SK-N-SH (cell line): ENCODE measurements at regions not wholly inside any gene's neighbourhood (a gene's known extent, or its start where the extent isn't known, plus 50 kb on each side); places are given as distances from the start of the nearest gene placed in this dataset.
A peak's percentile ranks its signal among the peaks of the same experiment; 100 is the strongest.

ENCODE experiments used
- CTCF ChIA-PET: fragments of 300-600, 350-600 bp; formaldehyde crosslinking; extraction: SDS; loops from one replicate; lab custom pipeline; 2021; lab: Yijun Ruan, JAX
- POLR2A ChIA-PET: fragments of 350-600 bp; sonication (Branson Sonifier 250); formaldehyde crosslinking; extraction: SDS; loops from one replicate; lab custom pipeline; 2020; ENCODE audit warnings: antibody characterized with exemption, inconsistent platforms; lab: Yijun Ruan, JAX
- DNase-seq: peaks from one replicate; pipeline ENCODE4 v3.0.0; 2012
- H2AFZ ChIP-seq: fragments of 200-600 bp; sonication (generic); 2 replicates; pipeline ENCODE4 v1.8.1; 2016; ENCODE audit warnings: antibody characterized with exemption, mild to moderate bottlenecking, low read depth
- H3F3A ChIP-seq: fragments of 200-600 bp; sonication (generic); replicated peaks from 2 replicates; pipeline ENCODE3; 2016; ENCODE audit warnings: antibody characterized with exemption, mild to moderate bottlenecking; ENCODE audit not compliant: insufficient read depth
- H3K27ac ChIP-seq, 2 experiments: fragments of 200-500 bp in 1 of 2; fragments of 200-600 bp in 1 of 2; sonication (Bioruptor generic) in 1 of 2; sonication (generic), shearing (Covaris generic) in 1 of 2; 2 replicates each; pipeline versions ENCODE4 v1.5.1 to v1.6.1; 2014 to 2016; ENCODE audit warnings: low read depth in 2 of 2, inconsistent platforms in 1 of 2, low read length in 1 of 2, mild to moderate bottlenecking in 1 of 2, mixed read lengths in 1 of 2
- H3K27me3 ChIP-seq: fragments of 200-600 bp; sonication (generic), shearing (Covaris generic); 2 replicates; pipeline ENCODE4 v1.6.1; 2016; ENCODE audit warnings: mixed run types; ENCODE audit not compliant: insufficient read depth
- H3K36me3 ChIP-seq, 2 experiments: fragments of 200-500 bp in 1 of 2; fragments of 200-600 bp in 1 of 2; sonication (Bioruptor generic) in 1 of 2; sonication (generic) in 1 of 2; replicated peaks in 1 of 2; 2 replicates each; pipeline versions ENCODE3 to v1.5.1; 2014 to 2016; ENCODE audit warnings: low read length in 1 of 2, mild to moderate bottlenecking in 1 of 2; ENCODE audit not compliant: insufficient read depth in 2 of 2, control insufficient read depth in 1 of 2
- H3K4me1 ChIP-seq, 2 experiments: fragments of 200-500 bp in 1 of 2; fragments of 200-600 bp in 1 of 2; sonication (Bioruptor generic) in 1 of 2; sonication (generic), shearing (Covaris generic) in 1 of 2; 2 replicates each; pipeline versions ENCODE4 v1.5.1 to v1.6.1; 2014 to 2016; ENCODE audit warnings: low read depth in 1 of 2, low read length in 1 of 2, mixed run types in 1 of 2; ENCODE audit not compliant: insufficient read depth in 2 of 2, control insufficient read depth in 1 of 2
- H3K4me2 ChIP-seq: fragments of 200-600 bp; sonication (generic), shearing (Covaris generic); 2 replicates; pipeline ENCODE4 v1.6.1; 2017; ENCODE audit warnings: mixed run types
- H3K4me3 ChIP-seq, 2 experiments: fragments of 200-500 bp in 1 of 2; fragments of 200-600 bp in 1 of 2; sonication (Bioruptor generic) in 1 of 2; sonication (generic), shearing (Covaris generic) in 1 of 2; 2 replicates each; pipeline versions ENCODE4 v1.5.1 to v1.8.1; 2014 to 2016; ENCODE audit warnings: low read depth in 2 of 2, inconsistent platforms in 1 of 2, low read length in 1 of 2, mild to moderate bottlenecking in 1 of 2, mixed read lengths in 1 of 2, moderate library complexity in 1 of 2
- H3K79me2 ChIP-seq: fragments of 200-600 bp; sonication (generic); 2 replicates; pipeline ENCODE4 v1.8.1; 2017; ENCODE audit warnings: mild to moderate bottlenecking; ENCODE audit not compliant: insufficient read depth
- H3K9ac ChIP-seq: fragments of 200-600 bp; sonication (generic); 2 replicates; pipeline ENCODE4 v1.6.1; 2017; ENCODE audit warnings: mixed run types
- H3K9me2 ChIP-seq: fragments of 200-600 bp; sonication (generic); 2 replicates; pipeline ENCODE4 v1.6.1; 2017; ENCODE audit warnings: mixed run types
- H3K9me3 ChIP-seq: fragments of 200-600 bp; sonication (generic); 2 replicates; pipeline ENCODE4 v1.6.1; 2017; ENCODE audit warnings: mixed run types, mild to moderate bottlenecking, moderate library complexity
- H4K20me1 ChIP-seq: fragments of 200-600 bp; sonication (generic); 2 replicates; pipeline ENCODE4 v1.6.1; 2017; ENCODE audit warnings: mild to moderate bottlenecking, mixed run types; ENCODE audit not compliant: insufficient read depth
- EP300 ChIP-seq, 2 experiments: IDR thresholded peaks; 2 replicates each; pipeline versions ENCODE4 v1.4.0 to v1.6.1; 2012; ENCODE audit warnings: borderline replicate concordance in 1 of 2, low read depth in 1 of 2, low read length in 1 of 2
- EZH2phosphoT487 ChIP-seq: fragments of 200-600 bp; sonication (generic); IDR thresholded peaks from 2 replicates; pipeline ENCODE4 v1.6.1; 2017; ENCODE audit warnings: low read depth, mixed run types, mild to moderate bottlenecking, antibody characterized with exemption, moderate library complexity, borderline replicate concordance
- FOSL2 ChIP-seq: IDR thresholded peaks from 2 replicates; pipeline ENCODE4 v1.4.0; 2012; ENCODE audit warnings: low read depth, mild to moderate bottlenecking, moderate library complexity, borderline replicate concordance
- GABPA ChIP-seq: IDR thresholded peaks from 2 replicates; pipeline ENCODE4 v1.4.0; 2012; ENCODE audit warnings: low read depth, mild to moderate bottlenecking
- GATA2 ChIP-seq: sonication (generic); formaldehyde crosslinking; IDR thresholded peaks from 2 replicates; pipeline ENCODE4 v1.5.0; 2020; ENCODE audit warnings: mild to moderate bottlenecking, missing genetic modification reagents
- JUND ChIP-seq: IDR thresholded peaks from 2 replicates; pipeline ENCODE4 v1.4.0; 2012
- NFIC ChIP-seq: IDR thresholded peaks from 2 replicates; pipeline ENCODE4 v1.4.0; 2012; ENCODE audit warnings: borderline replicate concordance
- RFX5 ChIP-seq: IDR thresholded peaks from 2 replicates; pipeline ENCODE4 v1.6.1; 2012; ENCODE audit warnings: mild to moderate bottlenecking, improper control_type of control experiment, low read length
- SIN3A ChIP-seq: IDR thresholded peaks from 2 replicates; pipeline ENCODE4 v1.6.1; 2012; ENCODE audit warnings: low read depth, mild to moderate bottlenecking, low read length, moderate library complexity, borderline replicate concordance
- TAF1 ChIP-seq: IDR thresholded peaks from 2 replicates; pipeline ENCODE4 v1.6.1; 2012; ENCODE audit warnings: low read depth, mild to moderate bottlenecking, low read length, moderate library complexity, borderline replicate concordance
- TCF12 ChIP-seq: IDR thresholded peaks from 2 replicates; pipeline ENCODE4 v1.4.0; 2012
- WGBS: methylation state at CpG from one replicate; pipeline ENCODE4 v1.1.6; 2017; ENCODE audit warnings: low lambda C conversion rate; 5-methylcytosine and 5-hydroxymethylcytosine counted together
- TF ChIP-seq, protein P1 (sequence below): IDR thresholded peaks from 2 replicates; pipeline ENCODE4 v1.4.0; 2012; ENCODE audit warnings: low read depth
- TF ChIP-seq, protein P2 (sequence below): IDR thresholded peaks from 2 replicates; pipeline ENCODE4 v1.6.1; 2012; ENCODE audit warnings: mild to moderate bottlenecking, low read depth, low read length, moderate library complexity
- TF ChIP-seq, protein P3 (sequence below): IDR thresholded peaks from 2 replicates; pipeline ENCODE4 v1.4.0; 2012; ENCODE audit warnings: low read depth, borderline replicate concordance
- TF ChIP-seq, protein P4 (sequence below): IDR thresholded peaks from 2 replicates; pipeline ENCODE4; 2012
- TF ChIP-seq, protein P5 (sequence below): IDR thresholded peaks from 2 replicates; pipeline ENCODE4 v1.4.0; 2012; ENCODE audit warnings: low read depth, borderline replicate concordance

DNA sequence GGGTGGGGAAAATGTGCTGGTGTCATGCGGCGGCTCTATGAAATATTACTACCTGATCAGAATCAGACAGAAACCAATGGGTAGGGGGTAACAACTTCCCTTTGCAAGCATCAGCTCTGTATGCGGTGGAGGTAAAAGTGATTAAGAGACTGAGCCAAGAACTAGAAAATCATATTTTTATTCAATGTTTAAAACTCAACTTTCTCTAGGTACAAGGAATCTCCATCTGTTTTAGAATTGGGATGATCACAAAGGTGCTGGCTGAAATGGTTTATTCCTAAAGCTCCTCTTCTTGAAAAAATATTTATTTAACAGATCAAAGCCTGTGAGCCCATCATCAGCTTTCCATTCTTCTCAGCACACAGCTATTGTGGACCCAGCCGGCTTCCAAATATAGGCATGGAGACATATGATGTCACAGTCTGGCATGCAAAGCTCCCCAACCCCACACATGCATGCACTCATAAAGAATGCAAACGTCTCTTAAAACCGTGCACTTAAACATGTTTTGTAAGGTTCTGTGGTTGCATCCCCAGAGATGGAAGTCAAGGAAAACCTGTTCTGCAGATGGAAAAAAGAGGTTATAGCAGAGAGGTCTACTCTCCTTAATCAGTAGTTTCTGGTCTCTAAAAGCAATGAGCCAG, 126.0 kb downstream of the SKIDA1 start:
- no peaks in the 10 kb centered on the region for H3K9me3 ChIP-seq
- TF ChIP-seq EP300 (IDR thresholded peaks at IDR 0.05; ENCODE audit: borderline replicate concordance in 1 of 2, low read depth in 1 of 2, low read length in 1 of 2), result 0 out of 4 replicates have a peak, but pooled peaks of 1 of the 2 experiments have one; percentile 23
- TF ChIP-seq EZH2phosphoT487, result no peak
- TF ChIP-seq, protein P1, sequence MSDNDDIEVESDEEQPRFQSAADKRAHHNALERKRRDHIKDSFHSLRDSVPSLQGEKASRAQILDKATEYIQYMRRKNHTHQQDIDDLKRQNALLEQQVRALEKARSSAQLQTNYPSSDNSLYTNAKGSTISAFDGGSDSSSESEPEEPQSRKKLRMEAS, result peak; percentile 16; the same call in 1 of the 2 replicates
- no peak for TF ChIP-seq GATA2
- peak; percentile 75 for TF ChIP-seq RFX5
- TF ChIP-seq TCF12, result peak; percentile 24; the same call in 1 of the 2 replicates
- TF ChIP-seq, all 33 proteins: peak for 4
- H3K79me2 ChIP-seq, result no peaks in the 10 kb centered on the region
- H3K4me3 ChIP-seq, result no peak overlapping the region
- H3F3A ChIP-seq, result peaks cover 6% of the 10 kb centered on the region
- no peak overlapping the region for H3K9ac ChIP-seq
- ChIA-PET CTCF (no interaction called here), POLR2A (no interaction called here)
- 59% methylated on average over 6 of the region's 6 CpGs for WGBS
- no peak for DNase-seq
- H2AFZ ChIP-seq, result peak overlapping the region; percentile 55; the same call in 1 of the 2 replicates
- H3K36me3 ChIP-seq, result no peaks in the 10 kb centered on the region
- peaks cover 0 to 24% of the 10 kb centered on the region in 2 experiments; a peak in 1 of 4 replicates for H3K4me1 ChIP-seq
- no peaks in the 10 kb centered on the region for H3K27me3 ChIP-seq
- peak overlapping the region; percentile 35; the same call in 1 of the 2 replicates for H3K4me2 ChIP-seq
- no peaks in the 10 kb centered on the region for H3K9me2 ChIP-seq
- peak overlapping the region in 1 of 2 experiments; percentile 52; a peak in 2 of 4 replicates for H3K27ac ChIP-seq
- H4K20me1 ChIP-seq, result no peaks in the 10 kb centered on the region

DNA sequence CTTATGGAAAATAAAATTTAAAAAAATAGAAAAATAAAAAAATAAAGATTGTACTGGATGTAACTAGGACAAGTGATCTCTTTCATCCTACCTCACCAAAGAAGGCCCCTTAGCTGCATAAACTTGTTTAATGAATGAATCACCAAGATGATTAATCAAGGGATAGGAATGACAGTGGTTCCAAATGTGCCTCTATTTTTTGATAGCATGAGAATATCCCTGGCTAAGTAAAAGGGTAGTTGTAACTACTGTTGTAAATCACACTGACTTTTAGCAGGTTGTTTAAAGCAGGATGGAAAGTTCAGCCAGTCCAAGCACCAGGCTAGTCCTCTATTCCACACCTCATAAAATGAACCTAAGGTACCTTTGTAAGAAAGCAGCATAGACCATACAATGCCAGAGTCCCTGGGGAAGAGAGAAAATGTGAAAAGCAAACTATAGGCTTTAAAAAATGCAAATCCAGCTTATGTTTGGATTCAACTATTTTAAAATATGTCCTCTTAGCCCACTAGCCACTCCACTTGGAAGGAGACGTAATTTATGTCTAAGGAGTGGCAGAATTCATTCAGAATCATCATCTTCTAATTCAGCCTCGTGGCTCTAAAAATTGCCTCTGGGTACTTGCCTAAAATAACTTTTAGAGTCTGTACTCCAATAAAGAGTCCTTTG, 126.8 kb downstream of the SKIDA1 start:
- Histone ChIP-seq H3K4me1 (peaks cover 0 to 24% of the 10 kb centered on the region in 2 experiments; a peak in 1 of 4 replicates), H3K27ac (peak overlapping the region in 1 of 2 experiments; percentile 52; a peak in 2 of 4 replicates), H3K9me2 (no peaks in the 10 kb centered on the region), H3K79me2 (no peaks in the 10 kb centered on the region), H3K4me3 (no peak overlapping the region), H3K9ac (no peak overlapping the region; the same call in 1 of the 2 replicates), H3K27me3 (no peaks in the 10 kb centered on the region), H3K4me2 (peak overlapping the region; percentile 35; the same call in 1 of the 2 replicates), H3K36me3 (no peaks in the 10 kb centered on the region), H3K9me3 (no peaks in the 10 kb centered on the region), H4K20me1 (no peaks in the 10 kb centered on the region), H3F3A (peaks cover 6% of the 10 kb centered on the region), H2AFZ (no peak overlapping the region)
- DNase-seq, result no peak
- 65% methylated on average over 2 of the region's 2 CpGs for WGBS
- CTCF ChIA-PET, result no interaction called here
- POLR2A ChIA-PET, result interaction anchor here (0.6 kb wide), 1 partner anchor 45 kb away, joined by 4 read pairs; no protein-coding TSS in a partner anchor
- TF ChIP-seq GABPA (no peak), TCF12 (peak; percentile 38; the same call in 1 of the 2 replicates), EP300 (IDR thresholded peaks at IDR 0.05; ENCODE audit: borderline replicate concordance in 1 of 2, low read depth in 1 of 2, low read length in 1 of 2) (no peak), FOSL2 (peak; percentile 81), TAF1 (no peak), JUND (peak; percentile 63), NFIC (0 out of 2 replicates have a peak, but pooled peaks have one; percentile 6), SIN3A (no peak)
- TF ChIP-seq, protein P2, sequence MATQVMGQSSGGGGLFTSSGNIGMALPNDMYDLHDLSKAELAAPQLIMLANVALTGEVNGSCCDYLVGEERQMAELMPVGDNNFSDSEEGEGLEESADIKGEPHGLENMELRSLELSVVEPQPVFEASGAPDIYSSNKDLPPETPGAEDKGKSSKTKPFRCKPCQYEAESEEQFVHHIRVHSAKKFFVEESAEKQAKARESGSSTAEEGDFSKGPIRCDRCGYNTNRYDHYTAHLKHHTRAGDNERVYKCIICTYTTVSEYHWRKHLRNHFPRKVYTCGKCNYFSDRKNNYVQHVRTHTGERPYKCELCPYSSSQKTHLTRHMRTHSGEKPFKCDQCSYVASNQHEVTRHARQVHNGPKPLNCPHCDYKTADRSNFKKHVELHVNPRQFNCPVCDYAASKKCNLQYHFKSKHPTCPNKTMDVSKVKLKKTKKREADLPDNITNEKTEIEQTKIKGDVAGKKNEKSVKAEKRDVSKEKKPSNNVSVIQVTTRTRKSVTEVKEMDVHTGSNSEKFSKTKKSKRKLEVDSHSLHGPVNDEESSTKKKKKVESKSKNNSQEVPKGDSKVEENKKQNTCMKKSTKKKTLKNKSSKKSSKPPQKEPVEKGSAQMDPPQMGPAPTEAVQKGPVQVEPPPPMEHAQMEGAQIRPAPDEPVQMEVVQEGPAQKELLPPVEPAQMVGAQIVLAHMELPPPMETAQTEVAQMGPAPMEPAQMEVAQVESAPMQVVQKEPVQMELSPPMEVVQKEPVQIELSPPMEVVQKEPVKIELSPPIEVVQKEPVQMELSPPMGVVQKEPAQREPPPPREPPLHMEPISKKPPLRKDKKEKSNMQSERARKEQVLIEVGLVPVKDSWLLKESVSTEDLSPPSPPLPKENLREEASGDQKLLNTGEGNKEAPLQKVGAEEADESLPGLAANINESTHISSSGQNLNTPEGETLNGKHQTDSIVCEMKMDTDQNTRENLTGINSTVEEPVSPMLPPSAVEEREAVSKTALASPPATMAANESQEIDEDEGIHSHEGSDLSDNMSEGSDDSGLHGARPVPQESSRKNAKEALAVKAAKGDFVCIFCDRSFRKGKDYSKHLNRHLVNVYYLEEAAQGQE, result no peak
- TF ChIP-seq, protein P1, result no peak
- TF ChIP-seq, protein P3, sequence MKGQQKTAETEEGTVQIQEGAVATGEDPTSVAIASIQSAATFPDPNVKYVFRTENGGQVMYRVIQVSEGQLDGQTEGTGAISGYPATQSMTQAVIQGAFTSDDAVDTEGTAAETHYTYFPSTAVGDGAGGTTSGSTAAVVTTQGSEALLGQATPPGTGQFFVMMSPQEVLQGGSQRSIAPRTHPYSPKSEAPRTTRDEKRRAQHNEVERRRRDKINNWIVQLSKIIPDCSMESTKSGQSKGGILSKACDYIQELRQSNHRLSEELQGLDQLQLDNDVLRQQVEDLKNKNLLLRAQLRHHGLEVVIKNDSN, result no peak
- TF ChIP-seq, protein P4, sequence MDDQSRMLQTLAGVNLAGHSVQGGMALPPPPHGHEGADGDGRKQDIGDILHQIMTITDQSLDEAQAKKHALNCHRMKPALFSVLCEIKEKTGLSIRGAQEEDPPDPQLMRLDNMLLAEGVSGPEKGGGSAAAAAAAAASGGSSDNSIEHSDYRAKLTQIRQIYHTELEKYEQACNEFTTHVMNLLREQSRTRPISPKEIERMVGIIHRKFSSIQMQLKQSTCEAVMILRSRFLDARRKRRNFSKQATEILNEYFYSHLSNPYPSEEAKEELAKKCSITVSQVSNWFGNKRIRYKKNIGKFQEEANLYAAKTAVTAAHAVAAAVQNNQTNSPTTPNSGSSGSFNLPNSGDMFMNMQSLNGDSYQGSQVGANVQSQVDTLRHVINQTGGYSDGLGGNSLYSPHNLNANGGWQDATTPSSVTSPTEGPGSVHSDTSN, result peak; percentile 46; the same call in 1 of the 2 replicates
- TF ChIP-seq, protein P5, sequence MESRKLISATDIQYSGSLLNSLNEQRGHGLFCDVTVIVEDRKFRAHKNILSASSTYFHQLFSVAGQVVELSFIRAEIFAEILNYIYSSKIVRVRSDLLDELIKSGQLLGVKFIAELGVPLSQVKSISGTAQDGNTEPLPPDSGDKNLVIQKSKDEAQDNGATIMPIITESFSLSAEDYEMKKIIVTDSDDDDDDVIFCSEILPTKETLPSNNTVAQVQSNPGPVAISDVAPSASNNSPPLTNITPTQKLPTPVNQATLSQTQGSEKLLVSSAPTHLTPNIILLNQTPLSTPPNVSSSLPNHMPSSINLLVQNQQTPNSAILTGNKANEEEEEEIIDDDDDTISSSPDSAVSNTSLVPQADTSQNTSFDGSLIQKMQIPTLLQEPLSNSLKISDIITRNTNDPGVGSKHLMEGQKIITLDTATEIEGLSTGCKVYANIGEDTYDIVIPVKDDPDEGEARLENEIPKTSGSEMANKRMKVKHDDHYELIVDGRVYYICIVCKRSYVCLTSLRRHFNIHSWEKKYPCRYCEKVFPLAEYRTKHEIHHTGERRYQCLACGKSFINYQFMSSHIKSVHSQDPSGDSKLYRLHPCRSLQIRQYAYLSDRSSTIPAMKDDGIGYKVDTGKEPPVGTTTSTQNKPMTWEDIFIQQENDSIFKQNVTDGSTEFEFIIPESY, result no peak
